Upper lobe of left lung (tissue), 4 donors: ENCODE measurements at regions not wholly inside any gene's neighbourhood (a gene's known extent, or its start where the extent isn't known, plus 50 kb on each side); places are given as distances from the start of the nearest gene placed in this dataset.

ENCODE experiments used
- CTCF ChIP-seq, 6 experiments: fragments of 450-650 bp in 4 of 6; fragments of 200-600 bp in 2 of 6; sonication (generic) in 2 of 6; IDR thresholded peaks; one replicate each; pipeline ENCODE4 v1.5.1; 2016 to 2019; ENCODE audit warnings: antibody characterized with exemption in 6 of 6
- POLR2AphosphoS5 ChIP-seq, 2 donors: sonication (generic); formaldehyde crosslinking; IDR thresholded peaks; one replicate each; pipeline ENCODE4 v1.5.1; 2017; ENCODE audit warnings: antibody characterized with exemption in 2 of 2

- TF ChIP-seq CTCF (IDR thresholded peaks at IDR 0.05): no peak
- TF ChIP-seq POLR2AphosphoS5 (IDR thresholded peaks at IDR 0.05): no peak
Observed at GRCh38 chr5:29114331-29114768, 2076.0 kb upstream of the CDH9 start.
